NCI-H1048 (cell line): ENCODE measurements at regions not wholly inside any gene's neighbourhood (a gene's known extent, or its start where the extent isn't known, plus 50 kb on each side); places are given as distances from the start of the nearest gene placed in this dataset.

ENCODE experiments used
- DNase-seq: peaks from one replicate; lab custom pipeline; 2025; lab: John Stamatoyannopoulos, UW

GRCh38 chr10:61547297-61547696 lies 94.1 kb upstream of the TMEM26 start:
- no peak for DNase-seq

GRCh38 chr10:61545170-61545569 lies 92.0 kb upstream of the TMEM26 start:
- no peak for DNase-seq

- DNase-seq: no peak
Measured at GRCh38 chr10:61543831-61544230, 90.7 kb upstream of the TMEM26 start.

GRCh38 chr10:61542596-61542995 lies 89.4 kb upstream of the TMEM26 start:
- no peak for DNase-seq

DNA sequence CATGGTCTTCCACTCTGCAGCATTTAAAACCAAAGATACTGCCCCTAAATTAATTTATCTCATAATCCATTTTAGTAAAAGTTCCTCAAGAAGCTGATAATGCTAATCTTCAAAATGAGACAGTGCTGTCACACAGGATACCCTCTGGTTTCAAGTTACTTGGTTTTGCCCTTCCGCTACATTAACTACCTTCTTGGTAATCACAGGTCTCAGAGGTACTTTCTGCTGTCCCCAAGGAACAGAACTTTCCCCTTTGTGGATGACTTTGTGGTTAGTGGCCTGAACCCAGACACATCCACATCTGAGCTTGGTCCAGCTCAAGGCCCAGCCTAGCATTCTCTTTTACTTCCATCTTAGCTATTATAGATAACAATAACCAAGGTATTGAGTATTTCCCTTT lies 88.8 kb upstream of the TMEM26 start:
- DNase-seq: no peak

DNA sequence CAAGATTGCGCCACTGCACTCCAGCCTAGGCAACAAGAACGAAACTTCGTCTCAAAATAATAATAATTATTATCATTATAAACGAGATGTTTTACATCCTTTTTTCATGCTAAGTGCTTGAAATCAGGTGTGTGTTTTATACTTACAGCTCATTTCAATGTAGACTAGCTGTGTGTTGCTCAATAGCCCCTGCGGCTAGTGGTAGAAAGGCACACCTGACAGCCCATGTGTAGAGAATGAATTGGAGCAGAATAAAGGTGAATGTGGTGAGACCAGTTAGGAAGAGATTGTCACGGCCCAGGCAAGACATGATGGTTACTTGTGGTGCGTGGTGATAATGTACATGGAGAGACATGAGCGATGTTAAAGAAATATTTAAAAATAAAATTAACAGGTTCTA lies 86.7 kb upstream of the TMEM26 start:
- DNase-seq: no peak

DNA sequence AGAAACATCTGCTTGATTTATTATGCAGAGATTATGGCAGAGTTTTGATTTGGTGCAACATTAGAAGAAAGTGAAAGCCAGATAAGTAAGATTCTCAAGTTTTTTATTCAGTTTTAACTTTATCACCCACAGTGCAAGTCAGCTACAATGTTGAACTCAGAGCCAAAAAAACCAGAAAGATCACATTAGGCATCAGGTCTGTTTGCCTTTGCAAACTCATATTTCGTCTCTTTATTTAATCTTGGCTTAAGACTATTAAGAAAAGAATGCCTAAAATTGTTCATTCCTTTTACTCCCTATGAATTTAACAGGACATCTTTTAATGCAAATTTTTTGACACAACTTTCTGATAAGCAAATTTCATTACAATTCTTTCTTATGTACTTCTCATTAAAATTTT lies 76.0 kb upstream of the TMEM26 start:
- DNase-seq: no peak

DNA sequence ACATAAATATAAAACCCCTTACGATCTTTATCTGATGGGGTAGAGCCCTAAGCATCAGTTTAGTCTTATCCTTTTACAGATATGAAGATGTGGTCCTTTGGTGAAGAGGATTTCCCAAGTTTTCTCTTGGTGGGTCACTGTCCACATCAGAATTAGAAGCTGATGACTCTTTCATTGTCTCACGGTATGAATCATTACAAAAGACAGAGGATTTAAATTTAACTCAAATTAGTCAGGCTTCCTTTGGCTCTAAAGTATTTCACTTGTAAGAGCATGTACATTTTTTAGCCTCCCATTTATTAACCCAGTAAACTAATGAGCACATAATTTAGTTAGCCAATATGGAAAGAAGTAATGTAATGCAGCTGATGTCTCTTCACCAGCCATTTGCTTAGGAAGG lies 49.9 kb upstream of the TMEM26 start:
- no peak for DNase-seq
